Astrocyte (in vitro differentiated cells and primary cell): ENCODE measurements at regions not wholly inside any gene's neighbourhood (a gene's known extent, or its start where the extent isn't known, plus 50 kb on each side); places are given as distances from the start of the nearest gene placed in this dataset.

ENCODE experiments used
- DNase-seq: peaks from one replicate; pipeline ENCODE4 v3.0.0-alpha.2; 2010; ENCODE audit warnings: low read depth
- FAIRE-seq: peaks from 2 replicates; lab custom pipeline; 2011; peaks lifted over from hg19 to GRCh38; lab: Jason Lieb, UNC
- H2AFZ ChIP-seq: 2 replicates; pipeline ENCODE4 v1.6.0; 2012; ENCODE audit warnings: low read depth, low read length, inconsistent platforms
- H3K27ac ChIP-seq: 2 replicates; pipeline ENCODE4 v1.5.1; 2011; ENCODE audit warnings: low read depth, low read length, inconsistent platforms
- H3K27me3 ChIP-seq: 2 replicates; pipeline ENCODE4 v1.6.0; 2011; ENCODE audit warnings: low read length, inconsistent platforms; ENCODE audit not compliant: insufficient read depth
- H3K36me3 ChIP-seq: 2 replicates; pipeline ENCODE4 v1.5.1; 2011; ENCODE audit warnings: low read length, inconsistent platforms; ENCODE audit not compliant: insufficient read depth
- H3K4me1 ChIP-seq: 2 replicates; pipeline ENCODE4 v1.5.1; 2011; ENCODE audit warnings: low read length, inconsistent platforms; ENCODE audit not compliant: insufficient read depth
- H3K4me2 ChIP-seq: 2 replicates; pipeline ENCODE4 v1.6.0; 2012; ENCODE audit warnings: low read length, inconsistent platforms
- H3K4me3 ChIP-seq: 2 replicates; pipeline ENCODE4 v1.5.1; 2011; ENCODE audit warnings: low read depth, mild to moderate bottlenecking, low read length, inconsistent platforms; ENCODE audit not compliant: insufficient read depth
- H3K79me2 ChIP-seq: 2 replicates; pipeline ENCODE4 v1.6.0; 2012; ENCODE audit warnings: mild to moderate bottlenecking, low read length, inconsistent platforms; ENCODE audit not compliant: insufficient read depth
- H3K9ac ChIP-seq: 2 replicates; pipeline ENCODE4 v1.6.0; 2012; ENCODE audit warnings: mild to moderate bottlenecking, low read length, inconsistent platforms
- H3K9me3 ChIP-seq: 2 replicates; pipeline ENCODE4 v1.5.1; 2012; ENCODE audit warnings: low read depth, mild to moderate bottlenecking, low read length, inconsistent platforms; ENCODE audit not compliant: insufficient read depth
- H4K20me1 ChIP-seq: 2 replicates; pipeline ENCODE4 v1.6.0; 2012; ENCODE audit warnings: low read length, inconsistent platforms; ENCODE audit not compliant: insufficient read depth
- H3K27ac Mint-ChIP-seq: one replicate; pipeline ENCODE4 v1.8.0; 2021; ENCODE audit warnings: mild to moderate bottlenecking, mixed read lengths; ENCODE audit not compliant: unreplicated experiment
- H3K27me3 Mint-ChIP-seq: one replicate; pipeline ENCODE4 v1.8.0; 2021; ENCODE audit warnings: low read depth, mixed read lengths; ENCODE audit not compliant: unreplicated experiment
- H3K36me3 Mint-ChIP-seq: one replicate; pipeline ENCODE4 v1.8.0; 2021; ENCODE audit warnings: low read depth, mixed read lengths; ENCODE audit not compliant: unreplicated experiment
- H3K4me1 Mint-ChIP-seq: one replicate; pipeline ENCODE4 v1.8.0; 2021; ENCODE audit warnings: low read depth, mixed read lengths; ENCODE audit not compliant: unreplicated experiment
- H3K4me3 Mint-ChIP-seq: one replicate; pipeline ENCODE4 v1.8.0; 2021; ENCODE audit warnings: mild to moderate bottlenecking, moderate library complexity, mixed read lengths; ENCODE audit not compliant: unreplicated experiment
- H3K9me3 Mint-ChIP-seq: one replicate; pipeline ENCODE4 v1.8.0; 2021; ENCODE audit warnings: mild to moderate bottlenecking, mixed read lengths; ENCODE audit not compliant: unreplicated experiment
- CTCF ChIP-seq: IDR thresholded peaks from 2 replicates; pipeline ENCODE4 v1.5.1; 2011; ENCODE audit warnings: low read depth, mild to moderate bottlenecking, inconsistent platforms, low read length, moderate library complexity; ENCODE audit not compliant: insufficient read depth
- EZH2 ChIP-seq: IDR thresholded peaks from 2 replicates; pipeline ENCODE4 v1.6.1; 2012; ENCODE audit warnings: mild to moderate bottlenecking, low read length, inconsistent platforms; ENCODE audit not compliant: insufficient read depth

DNA sequence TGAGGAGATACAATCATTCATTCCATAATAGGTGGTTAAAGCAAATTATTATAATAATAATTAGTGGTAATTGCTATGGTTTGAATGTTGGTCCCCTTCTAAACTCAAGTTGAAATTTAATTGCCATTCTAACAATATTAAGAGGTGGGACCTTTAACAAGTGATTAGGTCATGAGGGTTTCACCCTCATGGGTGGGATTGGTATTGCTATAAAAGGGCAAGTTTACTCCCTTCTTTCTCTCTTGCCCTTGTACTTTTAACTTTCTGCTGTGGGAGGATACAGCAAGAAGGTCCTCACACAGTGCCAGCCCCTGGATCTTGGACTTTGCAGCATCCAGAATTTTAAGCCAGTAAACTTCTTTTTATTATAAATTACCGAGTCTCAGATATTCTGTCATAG lies 101.9 kb upstream of the PARP8 start:
- H3K27ac ChIP-seq = no peak overlapping the region
- no peaks in the 10 kb centered on the region for H3K36me3 ChIP-seq
- no peak overlapping the region for H2AFZ ChIP-seq
- DNase-seq (no peak), FAIRE-seq (no peak)
- no peak overlapping the region for H3K4me3 ChIP-seq
- H4K20me1 ChIP-seq = no peaks in the 10 kb centered on the region
- Mint-ChIP-seq H3K27ac (no peak overlapping the region), H3K4me3 (no peak overlapping the region), H3K9me3 (peaks cover 3% of the 10 kb centered on the region), H3K36me3 (no peaks in the 10 kb centered on the region), H3K4me1 (no peaks in the 10 kb centered on the region), H3K27me3 (no peaks in the 10 kb centered on the region)
- no peaks in the 10 kb centered on the region for H3K4me1 ChIP-seq
- no peaks in the 10 kb centered on the region for H3K79me2 ChIP-seq
- TF ChIP-seq CTCF = no peak
- no peak for TF ChIP-seq EZH2
- no peaks in the 10 kb centered on the region for H3K9me3 ChIP-seq
- no peaks in the 10 kb centered on the region for H3K27me3 ChIP-seq
- H3K4me2 ChIP-seq = no peak overlapping the region
- no peak overlapping the region for H3K9ac ChIP-seq

DNA sequence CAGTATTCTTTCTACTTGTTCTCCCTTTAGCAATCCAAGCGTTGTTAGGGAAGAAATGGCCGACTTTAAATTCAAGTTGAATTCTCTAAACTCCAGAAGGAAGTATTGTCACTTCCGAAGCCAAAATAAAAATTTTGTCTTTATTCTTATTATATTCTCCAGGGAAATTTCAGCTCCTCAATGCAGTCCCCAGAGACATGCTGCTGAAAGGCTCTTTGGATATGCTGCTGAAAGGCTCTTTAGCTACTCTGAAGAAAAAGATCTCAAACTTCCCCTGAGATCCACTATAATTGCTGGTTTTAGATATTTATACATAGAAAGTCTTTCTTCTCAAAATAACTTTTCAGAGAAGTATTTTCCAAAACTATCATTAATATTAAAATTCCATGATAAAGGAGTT lies 92.3 kb upstream of the PARP8 start:
- FAIRE-seq = no peak

More for the DNA sequence above, 92.3 kb upstream of the PARP8 start:
- Histone ChIP-seq H3K36me3 (no peaks in the 10 kb centered on the region), H4K20me1 (no peaks in the 10 kb centered on the region), H3K4me3 (no peak overlapping the region), H3K79me2 (no peaks in the 10 kb centered on the region), H3K9me3 (no peaks in the 10 kb centered on the region), H3K27ac (no peak overlapping the region), H3K4me2 (no peak overlapping the region), H3K27me3 (no peaks in the 10 kb centered on the region), H3K9ac (no peak overlapping the region), H2AFZ (no peak overlapping the region), H3K4me1 (no peaks in the 10 kb centered on the region)
- Mint-ChIP-seq H3K9me3 (no peaks in the 10 kb centered on the region), H3K4me3 (no peak overlapping the region), H3K27me3 (no peaks in the 10 kb centered on the region), H3K36me3 (no peaks in the 10 kb centered on the region), H3K4me1 (peaks cover 6% of the 10 kb centered on the region), H3K27ac (no peak overlapping the region)
- no peak for TF ChIP-seq EZH2
- no peak for TF ChIP-seq CTCF
- no peak for DNase-seq
